Left forelimb (tissue), 1 donor: ENCODE measurements at regions not wholly inside any gene's neighbourhood (a gene's known extent, or its start where the extent isn't known, plus 50 kb on each side); places are given as distances from the start of the nearest gene placed in this dataset.

Experiments
- DNase-seq: peaks from one replicate; pipeline ENCODE4 v3.0.0-alpha.2; 2018; ENCODE audit warnings: low spot score

DNA sequence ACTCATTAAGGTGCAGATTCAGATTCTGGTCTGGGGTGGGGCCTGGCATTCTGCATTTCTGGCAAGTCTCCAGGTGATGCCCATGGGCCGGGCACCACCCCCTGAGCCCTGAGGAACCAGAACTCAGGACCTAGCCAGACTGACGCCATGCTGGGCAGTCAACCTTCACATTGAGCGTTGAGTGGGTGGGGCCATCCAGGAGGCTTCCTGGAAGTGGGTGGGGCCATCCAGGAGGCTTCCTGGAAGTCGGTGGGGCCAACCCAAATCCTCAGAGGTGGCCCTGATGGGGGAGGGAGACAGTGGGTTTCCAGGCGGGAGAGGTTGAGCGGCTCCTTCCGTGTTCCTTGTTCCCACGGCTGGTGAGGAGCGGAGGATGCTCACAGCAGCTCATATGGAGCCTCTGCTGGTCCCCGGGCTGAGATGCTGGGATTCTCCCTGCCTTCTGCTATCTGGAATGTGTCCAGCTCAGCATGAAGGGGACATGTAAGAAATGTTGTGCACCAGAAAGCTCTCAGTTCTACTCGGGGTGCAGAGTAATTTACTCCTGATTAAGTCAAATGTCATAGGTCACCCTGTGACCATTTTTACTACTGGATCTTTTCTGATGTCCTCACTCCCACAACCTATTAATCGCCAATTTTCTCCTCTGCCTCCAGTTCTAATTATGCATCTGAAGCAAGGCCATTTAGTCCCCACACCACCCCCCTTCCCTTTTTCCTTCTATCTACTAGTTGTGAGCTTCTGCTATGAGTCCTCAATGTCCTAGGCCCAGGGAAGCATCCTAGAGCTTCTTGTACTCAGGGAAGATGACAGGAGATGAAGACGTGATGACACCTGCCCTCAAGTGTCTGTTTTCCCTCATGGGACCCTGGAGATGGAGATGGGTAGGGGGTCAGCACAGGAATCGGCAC lies 435.4 kb downstream of the PTPRU start:
- DNase-seq: peak; percentile 47

DNA sequence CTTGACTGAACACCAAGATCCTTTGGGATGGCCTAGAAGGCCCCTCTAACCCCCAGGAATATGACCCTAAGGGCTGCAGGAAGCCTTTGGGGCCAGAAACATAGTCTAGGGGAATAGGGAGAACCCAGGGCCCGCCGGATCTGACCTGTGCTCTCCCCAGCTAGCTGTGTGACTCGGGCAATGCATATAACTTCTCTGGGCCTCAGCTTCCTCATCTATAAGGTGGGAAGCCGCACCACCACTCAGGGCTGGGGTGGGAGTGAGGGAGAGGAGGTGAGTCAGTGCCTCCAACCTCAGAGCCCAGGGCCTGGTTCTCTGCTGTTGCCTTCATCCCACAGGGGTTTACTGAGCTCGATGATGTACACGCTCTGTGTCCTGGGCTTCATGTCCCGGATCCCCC lies 434.4 kb downstream of the PTPRU start:
- peak; percentile 5 for DNase-seq

DNA sequence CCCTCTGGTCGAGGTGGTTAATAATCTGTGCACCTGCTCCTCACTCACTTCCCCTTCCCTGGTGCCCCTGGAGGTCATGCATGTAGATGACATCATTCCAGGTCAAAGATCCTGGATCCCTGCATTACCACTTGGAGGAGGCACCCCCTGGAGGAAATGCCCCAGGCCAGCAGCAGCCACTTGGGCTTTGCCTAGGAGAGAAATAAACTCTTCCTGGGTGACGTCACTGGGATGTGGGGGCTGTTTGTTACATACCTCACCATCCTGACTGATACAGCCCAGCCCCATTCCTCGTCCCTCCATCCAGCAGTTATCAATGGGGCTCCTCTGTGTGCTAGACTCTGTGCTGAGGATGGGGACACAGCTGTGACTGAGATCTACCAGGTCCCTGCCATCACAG lies 433.6 kb downstream of the PTPRU start:
- peak; percentile 37 for DNase-seq

DNA sequence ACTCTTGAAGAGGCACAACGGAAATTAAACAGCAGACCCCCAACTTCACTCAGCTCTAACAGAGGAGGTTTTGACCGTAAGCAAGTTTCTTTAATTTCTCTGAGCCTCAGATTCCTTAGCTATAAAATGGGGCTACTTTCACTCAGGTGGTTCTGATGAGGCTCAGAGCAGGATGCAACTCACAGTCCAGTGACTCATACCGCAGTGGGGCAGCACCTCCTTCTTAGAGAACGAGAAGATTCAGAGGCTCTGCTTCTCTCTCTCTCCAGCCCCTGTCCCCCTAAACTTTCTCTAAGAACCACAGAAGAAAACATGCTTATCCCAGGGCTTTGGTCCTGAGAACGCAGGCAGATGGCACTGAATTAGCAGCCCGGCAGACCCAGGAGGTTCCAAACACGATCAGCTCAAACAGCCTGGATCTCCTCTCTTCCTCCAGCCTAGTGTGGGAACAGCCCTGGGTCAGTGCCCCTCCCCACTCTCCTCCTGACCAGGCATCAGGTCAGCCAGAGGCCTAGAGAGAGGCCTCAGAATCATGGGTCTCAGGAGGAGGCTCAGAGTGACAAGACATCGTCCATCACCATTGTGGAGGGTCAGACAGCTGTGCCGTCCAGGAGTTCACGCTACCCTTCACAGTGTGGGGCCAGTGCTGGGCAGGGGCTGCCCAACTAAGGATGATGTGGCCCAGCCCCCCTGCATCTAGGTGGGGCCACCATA lies 433.0 kb downstream of the PTPRU start:
- peak; percentile 15 for DNase-seq

DNA sequence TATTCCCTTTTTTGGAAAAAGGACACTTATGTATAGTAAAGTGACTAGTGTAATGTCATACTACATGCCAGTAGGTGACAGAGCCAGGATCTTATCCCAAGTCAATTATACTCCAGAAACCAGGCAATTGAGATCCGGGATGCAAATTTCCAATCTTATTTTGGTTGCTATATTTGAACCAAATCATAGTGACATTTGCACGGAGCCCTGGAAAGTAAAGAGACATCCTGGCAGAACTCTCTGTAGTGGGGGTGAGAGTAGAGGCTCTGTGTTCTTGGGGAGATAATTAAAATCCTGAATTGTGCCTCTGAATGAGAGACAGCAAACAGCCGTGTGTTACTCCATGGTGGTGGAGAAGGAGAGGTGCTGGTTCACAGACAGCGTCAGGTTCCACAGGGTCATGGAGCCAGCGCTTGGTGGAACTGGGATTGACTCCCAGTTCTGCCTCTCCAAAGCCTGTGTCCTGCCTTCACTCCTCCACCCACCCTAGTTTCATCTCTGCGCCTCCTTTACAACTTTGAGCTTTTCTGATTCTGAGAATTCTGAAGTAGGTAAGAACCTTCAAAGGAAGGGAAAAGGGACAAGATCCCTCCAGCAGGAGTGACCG lies 432.3 kb downstream of the PTPRU start:
- peak; percentile 28 for DNase-seq

DNA sequence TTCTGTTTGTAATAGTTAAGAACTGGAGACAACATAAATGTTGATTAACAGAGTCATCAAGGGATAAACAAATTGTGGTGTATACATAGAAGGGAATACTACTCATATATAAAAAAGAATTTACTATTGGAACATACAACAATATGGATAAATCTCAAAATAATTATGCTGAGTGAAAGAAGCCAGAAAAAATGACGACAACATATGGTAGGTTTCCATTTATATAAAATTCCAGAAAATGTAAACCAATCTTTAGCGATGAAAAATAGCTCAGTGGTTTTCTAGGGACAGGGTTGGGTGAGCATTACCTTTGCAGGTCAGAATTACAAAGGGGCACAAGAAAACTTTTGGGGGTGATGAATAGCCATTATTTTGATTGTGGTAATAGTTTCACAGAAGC lies 431.6 kb downstream of the PTPRU start:
- no peak for DNase-seq

DNA sequence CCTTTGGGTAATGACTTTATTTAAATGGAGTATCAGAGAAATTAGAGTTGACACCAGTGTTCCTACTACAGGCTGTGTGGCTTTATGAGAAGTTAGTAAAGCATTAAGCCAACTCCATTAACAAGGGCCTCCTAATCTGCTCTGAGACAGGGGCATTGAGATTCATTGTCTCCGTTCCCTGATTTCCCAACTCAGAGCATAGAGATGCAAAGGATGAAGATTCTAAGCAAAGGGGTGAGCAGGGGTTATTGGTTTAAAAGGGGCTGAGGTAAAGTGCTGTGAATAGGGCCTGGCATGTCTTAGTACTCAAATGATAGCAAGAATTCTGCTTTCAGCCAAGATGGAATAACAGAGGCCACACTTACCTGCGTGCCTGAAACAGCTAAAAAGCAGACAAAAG lies 428.4 kb downstream of the PTPRU start:
- DNase-seq: no peak

DNA sequence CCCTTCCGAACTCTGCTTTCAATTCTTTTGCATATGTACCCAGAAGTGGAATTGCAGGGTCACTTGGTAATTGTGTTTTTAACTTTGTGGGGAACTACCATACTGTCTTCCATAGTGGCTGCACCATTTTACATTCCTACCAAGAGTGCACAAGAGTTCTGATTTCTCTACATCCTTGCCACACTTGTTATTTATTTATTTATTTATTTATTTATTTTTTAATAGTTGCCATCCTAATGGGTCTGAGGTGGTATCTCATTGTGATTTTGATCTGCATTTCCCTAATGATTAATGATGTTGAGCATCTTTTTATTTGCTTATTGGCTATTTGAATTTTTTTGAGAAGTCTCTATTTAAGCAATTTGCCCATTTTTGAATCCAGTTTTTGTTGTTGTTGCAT lies 422.4 kb downstream of the PTPRU start:
- no peak for DNase-seq

DNA sequence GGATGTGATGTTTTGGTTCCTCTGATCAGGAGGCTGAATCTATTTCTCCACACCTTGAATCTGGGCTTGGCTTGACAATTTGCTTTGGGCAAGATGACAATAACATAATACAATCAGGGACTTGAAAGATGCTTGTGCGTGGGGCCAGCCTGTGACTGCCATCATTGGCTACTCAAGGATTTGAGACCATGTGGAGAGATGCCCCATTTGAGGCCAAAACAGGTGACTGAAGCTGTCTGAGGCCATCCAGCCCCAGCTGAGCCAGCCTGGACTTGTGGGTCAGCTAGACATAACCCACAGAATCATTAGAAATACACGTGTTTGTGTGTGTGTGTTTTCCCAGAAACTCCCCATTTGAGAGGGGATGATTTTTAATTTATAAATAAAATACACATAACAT lies 421.5 kb downstream of the PTPRU start:
- no peak for DNase-seq

DNA sequence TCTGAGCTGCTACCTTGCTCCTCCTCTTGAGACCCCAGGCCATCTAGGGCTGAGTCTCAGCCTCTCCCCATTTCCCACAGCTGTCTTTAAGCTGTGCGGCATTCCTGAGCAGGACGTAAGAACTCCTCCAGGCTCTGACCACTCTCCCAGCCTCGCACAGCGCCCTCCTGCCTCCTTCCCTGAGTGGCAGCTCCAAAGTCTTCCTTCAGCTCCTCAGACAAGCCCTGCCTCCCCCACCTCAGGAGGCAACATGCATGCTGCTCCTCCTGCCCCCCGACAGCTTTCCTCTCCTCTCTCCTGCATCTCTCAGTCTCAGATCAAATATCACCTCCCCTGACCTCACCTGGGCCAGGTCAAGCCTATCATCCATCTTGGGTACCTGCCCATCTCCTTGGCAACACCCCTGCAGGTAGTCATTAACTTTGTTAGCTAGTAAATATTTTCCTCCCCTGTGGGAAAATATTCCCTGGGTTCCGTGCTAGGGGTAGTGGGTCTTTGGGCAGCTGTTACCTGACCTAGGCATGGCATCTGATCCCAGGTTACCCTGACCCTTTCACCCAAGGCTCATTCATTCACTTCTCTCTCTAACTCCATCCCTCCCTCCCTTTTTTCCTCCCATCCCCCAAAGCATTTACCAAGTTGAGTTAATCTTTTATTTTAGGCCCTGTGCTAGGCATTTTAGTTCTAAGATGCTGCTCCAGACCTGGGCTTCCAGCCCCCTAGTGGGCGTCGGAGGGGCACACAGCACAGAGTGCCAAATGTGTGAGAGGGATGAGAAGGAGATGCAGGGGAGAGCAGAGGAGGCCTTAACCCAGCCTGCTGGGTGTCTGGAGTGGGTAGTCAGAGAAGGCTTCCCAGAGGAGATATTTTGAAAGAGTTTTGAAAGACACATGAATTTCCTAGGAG lies 419.9 kb downstream of the PTPRU start:
- DNase-seq: peak; percentile 17

DNA sequence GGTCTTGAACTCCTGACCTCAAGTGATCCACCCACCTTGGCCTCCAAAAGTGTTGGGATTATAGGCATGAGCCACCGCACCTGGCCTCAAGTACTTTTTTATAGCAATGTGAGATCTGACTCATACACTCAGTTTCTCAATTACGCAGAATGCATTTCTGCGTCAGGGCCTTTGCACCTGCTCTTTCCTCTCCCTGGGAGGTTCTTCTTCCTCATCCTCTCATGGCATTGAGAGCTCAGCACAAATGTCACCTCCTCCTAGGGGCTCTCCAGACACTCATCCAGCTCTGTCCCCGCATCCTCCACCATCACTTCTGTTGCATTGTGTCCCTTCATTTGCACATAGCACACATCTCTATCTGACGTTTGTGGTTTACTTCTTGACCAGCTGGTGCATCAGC lies 418.8 kb downstream of the PTPRU start:
- DNase-seq: no peak

DNA sequence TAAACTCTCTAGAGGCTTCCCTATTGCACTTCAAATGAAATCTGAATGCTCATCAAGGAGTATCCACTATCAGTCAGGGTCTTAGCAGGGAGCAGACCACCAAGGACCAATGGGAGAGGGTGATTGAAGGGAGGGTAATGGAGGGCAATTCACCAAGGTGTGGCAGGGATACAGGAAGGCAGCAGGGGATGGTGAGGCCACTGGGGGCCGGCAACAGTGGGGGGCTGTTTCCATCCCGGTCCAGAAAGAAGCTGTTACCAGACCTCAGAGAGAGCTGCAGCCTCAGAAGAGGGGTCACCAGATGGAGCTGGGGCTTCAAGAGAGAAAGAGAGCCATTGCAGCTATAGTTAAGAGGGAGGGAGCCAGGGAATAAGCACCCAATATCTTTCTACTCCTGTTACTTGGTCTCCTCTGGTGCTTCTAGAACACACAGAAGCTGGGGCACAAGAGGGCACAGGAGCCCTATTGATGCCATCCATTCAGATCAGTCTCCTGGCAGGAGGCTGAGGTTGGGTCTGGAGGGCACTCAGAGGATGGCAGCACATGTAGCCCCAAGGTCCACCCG lies 417.6 kb downstream of the PTPRU start:
- DNase-seq: peak; percentile 33

DNA sequence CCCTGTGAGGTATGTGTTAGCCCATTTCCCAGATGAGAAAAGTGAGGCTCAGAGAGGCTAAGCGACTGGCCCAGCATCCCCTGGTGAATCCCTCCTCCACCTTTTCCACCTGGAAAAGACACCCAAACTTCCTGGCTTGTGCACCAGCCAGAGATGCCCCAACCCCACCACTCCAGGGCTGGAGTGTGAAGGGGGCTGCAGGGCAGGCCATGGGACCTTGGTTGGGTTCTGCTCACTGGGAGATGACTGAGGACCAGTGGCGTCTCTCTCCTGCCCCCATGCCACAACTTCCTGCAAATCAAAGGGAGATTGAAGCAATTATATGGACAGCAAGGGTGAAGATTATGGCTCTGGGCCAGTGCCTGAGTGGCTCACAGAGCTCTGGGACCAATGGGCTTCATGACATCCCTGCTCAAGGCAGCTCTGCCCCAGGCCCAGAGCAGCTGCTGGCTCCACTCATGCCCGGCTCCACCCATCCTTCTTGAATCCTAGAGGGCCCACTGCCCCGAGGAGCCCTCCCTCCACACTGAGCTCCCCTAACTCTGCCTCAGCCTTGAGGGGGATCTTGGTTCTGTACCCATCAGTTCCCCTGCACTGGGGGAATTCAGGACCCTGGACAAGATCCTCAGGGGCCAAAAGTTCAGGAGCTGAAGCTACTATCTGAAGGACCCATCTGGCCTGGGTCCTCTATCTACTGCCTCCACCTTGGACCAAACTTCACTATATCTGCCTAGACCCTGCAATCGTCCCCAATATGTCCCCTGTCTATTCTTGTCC lies 416.9 kb downstream of the PTPRU start:
- DNase-seq: peak; percentile 15

DNA sequence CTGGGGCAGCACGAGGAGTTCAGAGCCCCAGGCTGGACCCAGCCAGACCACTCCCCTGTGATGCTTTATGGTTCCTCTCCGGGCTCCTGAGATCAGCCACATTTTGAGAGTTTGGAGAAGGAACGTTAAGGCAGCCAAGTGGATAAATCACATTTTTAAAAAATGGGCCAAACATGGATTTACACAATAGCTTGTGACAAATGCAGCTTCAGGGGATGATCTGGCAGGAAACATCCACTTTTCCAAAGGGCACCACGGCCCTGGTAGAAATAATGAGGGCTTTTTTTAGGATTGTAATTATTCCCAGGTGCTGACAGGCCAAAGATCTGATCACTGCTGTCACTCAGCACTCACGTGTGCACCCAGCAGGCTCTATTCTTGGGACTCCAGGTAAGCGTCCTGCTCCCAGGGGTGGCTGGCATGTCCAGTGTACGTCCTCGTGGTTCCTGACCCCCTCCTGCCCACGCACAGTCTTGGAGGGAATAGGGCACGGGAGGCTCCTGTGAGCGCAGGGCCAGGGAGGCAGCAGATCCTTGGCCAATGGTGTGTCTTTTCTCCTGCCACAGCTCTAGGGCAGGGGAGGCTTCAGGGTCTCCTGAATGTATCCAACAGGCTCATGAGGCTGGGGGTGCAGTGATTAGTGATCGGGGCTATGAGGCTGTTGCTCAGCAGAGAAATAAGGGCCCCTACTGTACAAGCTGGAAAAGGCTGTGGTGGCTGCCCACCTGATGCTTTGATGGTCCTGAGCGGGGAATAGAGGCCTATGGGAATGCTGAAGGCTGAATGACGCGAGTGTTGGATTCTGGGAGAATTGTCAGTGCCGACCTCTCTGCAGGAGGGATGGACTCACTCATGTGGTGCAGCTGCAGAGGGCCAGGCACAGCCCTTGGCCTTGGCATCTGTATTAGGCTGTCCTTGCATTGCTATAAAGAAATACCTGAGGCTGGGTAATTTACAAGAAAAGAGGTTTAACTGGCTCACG lies 415.7 kb downstream of the PTPRU start:
- peak; percentile 23 for DNase-seq

DNA sequence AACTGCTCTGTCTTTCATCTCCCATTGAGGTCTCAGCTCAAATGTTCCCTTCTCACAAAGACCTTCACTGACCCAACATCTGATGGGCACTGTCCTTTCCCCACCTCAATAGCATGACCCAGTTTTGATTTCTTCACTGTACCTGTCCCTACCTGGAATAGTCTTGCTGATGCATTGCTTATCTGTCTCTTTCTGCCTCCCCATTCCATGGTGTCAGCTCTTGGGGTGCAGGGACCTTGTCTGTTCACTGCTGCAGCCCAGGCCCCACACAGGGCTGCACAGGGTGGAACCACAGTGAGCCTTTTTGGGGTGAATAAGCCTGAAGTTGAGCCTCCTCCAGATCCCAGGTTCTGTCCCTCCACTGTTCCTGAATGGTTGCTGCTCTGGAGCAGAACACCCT lies 414.9 kb downstream of the PTPRU start:
- DNase-seq: peak; percentile 55

DNA sequence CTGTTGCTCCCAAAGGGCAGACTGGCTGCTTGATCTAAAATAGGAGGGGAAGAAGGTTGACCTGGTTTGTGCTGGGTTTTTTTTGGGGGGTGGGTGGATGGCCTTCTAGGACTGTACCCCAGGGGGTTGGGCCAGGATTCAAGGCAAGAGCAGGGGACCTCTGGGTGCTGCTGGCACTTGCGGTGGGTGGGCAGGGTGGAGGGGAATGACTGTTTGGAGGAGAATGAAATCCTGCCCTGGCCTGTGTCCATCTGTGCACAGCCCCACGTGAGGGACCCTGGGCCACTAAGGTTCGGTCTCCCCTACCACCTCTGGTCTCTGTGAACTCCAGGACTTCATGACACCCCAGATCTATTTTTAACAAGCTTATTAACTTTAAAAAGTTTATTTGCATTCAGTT lies 414.2 kb downstream of the PTPRU start:
- peak; percentile 31 for DNase-seq

DNA sequence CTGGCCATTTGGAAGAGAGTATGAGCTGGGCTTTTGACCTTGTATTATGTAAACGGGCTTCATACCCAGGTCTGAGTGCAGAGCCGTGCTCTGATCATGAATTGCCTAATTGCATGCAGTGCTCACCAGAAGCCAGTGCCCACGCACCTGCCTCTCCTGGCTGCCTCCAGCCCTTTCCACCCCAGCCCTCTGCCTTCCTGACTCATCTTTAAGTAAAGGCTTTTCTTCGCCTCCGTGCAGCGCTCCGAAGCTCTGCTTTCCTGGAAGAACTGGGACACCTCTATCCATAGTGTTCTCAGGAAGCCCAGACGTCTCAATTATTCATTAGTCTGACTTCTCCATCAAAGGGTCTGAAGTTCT lies 413.7 kb downstream of the PTPRU start:
- peak; percentile 62 for DNase-seq

DNA sequence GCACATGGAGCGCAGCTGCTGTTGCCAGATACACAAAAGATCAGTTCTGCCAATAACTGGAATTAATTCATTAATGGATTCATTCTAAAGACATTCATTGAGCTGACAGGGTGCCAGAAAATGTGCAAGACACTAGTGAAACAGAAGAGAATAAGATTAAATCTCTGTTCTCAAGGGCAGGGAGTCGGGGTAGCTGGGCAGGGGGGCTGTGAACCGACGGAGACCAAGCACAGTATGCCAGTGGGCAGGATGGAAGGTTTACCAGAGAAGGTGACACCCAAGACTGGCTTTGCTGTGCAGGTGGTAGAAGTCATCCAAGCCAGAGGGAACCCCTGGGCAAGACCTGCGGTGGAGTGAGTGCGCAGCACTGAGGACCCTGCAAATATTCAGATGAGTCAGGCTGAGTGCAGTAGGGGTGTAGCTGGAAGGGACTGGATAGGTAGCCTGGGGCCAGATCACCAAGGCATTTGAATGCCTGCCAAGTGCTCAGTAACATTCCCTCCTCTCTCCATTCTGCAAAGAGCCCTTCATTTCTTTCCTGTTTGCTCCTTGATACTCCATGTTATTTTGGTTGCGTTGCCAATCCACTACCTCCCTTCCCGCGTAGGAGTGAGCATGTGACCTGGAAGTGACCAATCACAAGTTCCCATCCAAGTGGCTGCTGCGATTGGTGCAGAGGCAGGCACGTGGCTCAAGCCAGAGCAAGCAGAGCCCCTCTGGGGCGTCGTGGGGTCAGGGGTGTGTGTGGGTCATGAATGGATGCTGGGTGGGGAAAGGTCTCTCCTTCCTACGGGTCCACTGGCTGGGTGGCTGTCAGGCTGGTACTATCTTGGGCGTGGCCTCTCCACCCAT lies 413.1 kb downstream of the PTPRU start:
- peak; percentile 42 for DNase-seq

DNA sequence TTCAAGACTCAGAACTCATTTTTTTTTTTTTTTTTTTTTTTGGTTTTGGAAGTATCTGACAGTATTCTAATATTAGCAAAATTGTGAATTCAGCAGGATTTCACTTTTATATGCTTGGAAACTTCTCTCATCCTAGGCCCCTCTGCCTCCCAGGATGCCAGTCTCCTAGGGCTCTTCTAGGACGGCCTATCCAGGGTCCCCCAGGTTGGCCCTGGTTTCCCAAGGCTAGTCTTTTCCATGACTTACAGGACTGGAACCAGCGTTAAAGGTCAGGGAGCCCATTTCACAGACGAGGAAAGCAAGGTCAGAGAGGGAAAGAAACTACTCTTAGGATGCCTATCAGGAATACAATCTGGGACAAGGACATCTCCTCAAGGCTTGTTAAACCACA lies 412.5 kb downstream of the PTPRU start:
- DNase-seq: no peak
